WTC11 (cell line): ENCODE measurements at regions not wholly inside any gene's neighbourhood (a gene's known extent, or its start where the extent isn't known, plus 50 kb on each side); places are given as distances from the start of the nearest gene placed in this dataset.

Experiments used
- ATF1 ChIP-seq: sonication (generic); formaldehyde crosslinking; IDR thresholded peaks from 2 replicates; pipeline ENCODE4 v1.8.1; 2023; ENCODE audit warnings: mild to moderate bottlenecking, moderate library complexity, missing genetic modification reagents
- ETV6 ChIP-seq: sonication (generic); formaldehyde crosslinking; IDR thresholded peaks from 2 replicates; pipeline ENCODE4 v1.8.1; 2022; ENCODE audit warnings: mild to moderate bottlenecking, missing genetic modification reagents
- NFYB ChIP-seq: sonication (generic); formaldehyde crosslinking; conservative IDR thresholded peaks from 2 replicates; pipeline ENCODE4 v1.8.0; 2022; ENCODE audit warnings: low read depth, missing genetic modification reagents
- RELA ChIP-seq: sonication (generic); formaldehyde crosslinking; IDR thresholded peaks from 2 replicates; pipeline ENCODE4 v1.8.1; 2022; ENCODE audit warnings: missing genetic modification reagents, mild to moderate bottlenecking, borderline replicate concordance
- ZNF232 ChIP-seq: sonication (generic); formaldehyde crosslinking; IDR thresholded peaks from 2 replicates; pipeline ENCODE4 v1.8.0; 2022; ENCODE audit warnings: mild to moderate bottlenecking, missing genetic modification reagents
- TF ChIP-seq, protein P1 (sequence below): sonication (generic); formaldehyde crosslinking; IDR thresholded peaks from 2 replicates; pipeline ENCODE4 v1.8.0; 2023; ENCODE audit warnings: missing genetic modification reagents, mild to moderate bottlenecking, borderline replicate concordance
- TF ChIP-seq, protein P2 (sequence below): fragments of 200-600 bp; IDR thresholded peaks from 2 replicates; pipeline ENCODE4 v1.8.0; 2022; ENCODE audit warnings: antibody characterized with exemption

DNA sequence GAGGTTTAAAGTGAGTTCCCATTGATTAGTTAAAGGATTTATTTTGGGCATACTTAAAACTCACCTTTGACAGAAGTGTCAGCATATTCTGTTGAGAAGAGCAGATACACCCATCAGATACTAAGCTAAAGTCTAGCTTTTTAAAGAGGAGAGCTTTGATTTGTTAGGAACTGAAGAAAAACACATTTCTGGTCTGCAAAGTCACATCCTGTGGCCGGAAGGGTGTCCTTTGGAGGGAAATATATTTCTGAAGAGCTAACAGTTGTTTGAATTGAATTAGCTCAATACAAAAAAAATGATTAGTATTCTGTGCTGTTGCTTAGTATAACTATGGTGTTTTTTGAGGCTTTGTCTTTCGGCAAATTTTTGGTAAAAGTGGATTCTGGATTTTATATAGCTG lies 302.7 kb downstream of the RFPL4B start:
- TF ChIP-seq NFYB (CRISPR knock-in tag) (no peak), ETV6 (CRISPR knock-in tag) (no peak), ATF1 (no peak), RELA (no peak), ZNF232 (no peak)
- TF ChIP-seq, protein P1, sequence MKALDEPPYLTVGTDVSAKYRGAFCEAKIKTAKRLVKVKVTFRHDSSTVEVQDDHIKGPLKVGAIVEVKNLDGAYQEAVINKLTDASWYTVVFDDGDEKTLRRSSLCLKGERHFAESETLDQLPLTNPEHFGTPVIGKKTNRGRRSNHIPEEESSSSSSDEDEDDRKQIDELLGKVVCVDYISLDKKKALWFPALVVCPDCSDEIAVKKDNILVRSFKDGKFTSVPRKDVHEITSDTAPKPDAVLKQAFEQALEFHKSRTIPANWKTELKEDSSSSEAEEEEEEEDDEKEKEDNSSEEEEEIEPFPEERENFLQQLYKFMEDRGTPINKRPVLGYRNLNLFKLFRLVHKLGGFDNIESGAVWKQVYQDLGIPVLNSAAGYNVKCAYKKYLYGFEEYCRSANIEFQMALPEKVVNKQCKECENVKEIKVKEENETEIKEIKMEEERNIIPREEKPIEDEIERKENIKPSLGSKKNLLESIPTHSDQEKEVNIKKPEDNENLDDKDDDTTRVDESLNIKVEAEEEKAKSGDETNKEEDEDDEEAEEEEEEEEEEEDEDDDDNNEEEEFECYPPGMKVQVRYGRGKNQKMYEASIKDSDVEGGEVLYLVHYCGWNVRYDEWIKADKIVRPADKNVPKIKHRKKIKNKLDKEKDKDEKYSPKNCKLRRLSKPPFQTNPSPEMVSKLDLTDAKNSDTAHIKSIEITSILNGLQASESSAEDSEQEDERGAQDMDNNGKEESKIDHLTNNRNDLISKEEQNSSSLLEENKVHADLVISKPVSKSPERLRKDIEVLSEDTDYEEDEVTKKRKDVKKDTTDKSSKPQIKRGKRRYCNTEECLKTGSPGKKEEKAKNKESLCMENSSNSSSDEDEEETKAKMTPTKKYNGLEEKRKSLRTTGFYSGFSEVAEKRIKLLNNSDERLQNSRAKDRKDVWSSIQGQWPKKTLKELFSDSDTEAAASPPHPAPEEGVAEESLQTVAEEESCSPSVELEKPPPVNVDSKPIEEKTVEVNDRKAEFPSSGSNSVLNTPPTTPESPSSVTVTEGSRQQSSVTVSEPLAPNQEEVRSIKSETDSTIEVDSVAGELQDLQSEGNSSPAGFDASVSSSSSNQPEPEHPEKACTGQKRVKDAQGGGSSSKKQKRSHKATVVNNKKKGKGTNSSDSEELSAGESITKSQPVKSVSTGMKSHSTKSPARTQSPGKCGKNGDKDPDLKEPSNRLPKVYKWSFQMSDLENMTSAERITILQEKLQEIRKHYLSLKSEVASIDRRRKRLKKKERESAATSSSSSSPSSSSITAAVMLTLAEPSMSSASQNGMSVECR (CRISPR knock-in tag): no peak
- TF ChIP-seq, protein P2, sequence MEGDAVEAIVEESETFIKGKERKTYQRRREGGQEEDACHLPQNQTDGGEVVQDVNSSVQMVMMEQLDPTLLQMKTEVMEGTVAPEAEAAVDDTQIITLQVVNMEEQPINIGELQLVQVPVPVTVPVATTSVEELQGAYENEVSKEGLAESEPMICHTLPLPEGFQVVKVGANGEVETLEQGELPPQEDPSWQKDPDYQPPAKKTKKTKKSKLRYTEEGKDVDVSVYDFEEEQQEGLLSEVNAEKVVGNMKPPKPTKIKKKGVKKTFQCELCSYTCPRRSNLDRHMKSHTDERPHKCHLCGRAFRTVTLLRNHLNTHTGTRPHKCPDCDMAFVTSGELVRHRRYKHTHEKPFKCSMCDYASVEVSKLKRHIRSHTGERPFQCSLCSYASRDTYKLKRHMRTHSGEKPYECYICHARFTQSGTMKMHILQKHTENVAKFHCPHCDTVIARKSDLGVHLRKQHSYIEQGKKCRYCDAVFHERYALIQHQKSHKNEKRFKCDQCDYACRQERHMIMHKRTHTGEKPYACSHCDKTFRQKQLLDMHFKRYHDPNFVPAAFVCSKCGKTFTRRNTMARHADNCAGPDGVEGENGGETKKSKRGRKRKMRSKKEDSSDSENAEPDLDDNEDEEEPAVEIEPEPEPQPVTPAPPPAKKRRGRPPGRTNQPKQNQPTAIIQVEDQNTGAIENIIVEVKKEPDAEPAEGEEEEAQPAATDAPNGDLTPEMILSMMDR: no peak
